HG03565 (cell line): ENCODE measurements at regions not wholly inside any gene's neighbourhood (a gene's known extent, or its start where the extent isn't known, plus 50 kb on each side); places are given as distances from the start of the nearest gene placed in this dataset.
"Not testable (repeated sequence)": the region's sequence is repeated elsewhere in the genome, so short reads cannot be mapped to it uniquely, and the experiment has no call there.

Experiments
- ATAC-seq: cut with Tn5 transposase; IDR thresholded peaks from one replicate; pipeline ENCODE4 v1.9.1; 2021; ENCODE audit warnings: mild to moderate bottlenecking, moderate library complexity; ENCODE audit not compliant: unreplicated experiment

- no peak for ATAC-seq
These were observed 125.5 kb downstream of the DIRAS2 start for GRCh38 chr9:90517103-90517502.

- ATAC-seq, result no peak
These were observed 120.6 kb downstream of the DIRAS2 start for GRCh38 chr9:90521811-90522570.

GRCh38 chr9:90523958-90524357 is 118.7 kb downstream of the DIRAS2 start:
- ATAC-seq, result no peak

- ATAC-seq, result no peak
These were observed 116.2 kb downstream of the DIRAS2 start for GRCh38 chr9:90526386-90526785.

GRCh38 chr9:90536094-90536493 is 106.5 kb downstream of the DIRAS2 start:
- ATAC-seq, result not testable (repeated sequence)

GRCh38 chr9:90538566-90538965 is 104.1 kb downstream of the DIRAS2 start:
- no peak for ATAC-seq

- no peak for ATAC-seq
These were observed 103.3 kb downstream of the DIRAS2 start for GRCh38 chr9:90539286-90539685.

- no peak for ATAC-seq
These were observed 101.9 kb downstream of the DIRAS2 start for GRCh38 chr9:90540734-90541133.

- no peak for ATAC-seq
These were observed 98.1 kb downstream of the DIRAS2 start for GRCh38 chr9:90544488-90544887.

GRCh38 chr9:90546200-90546599 is 96.4 kb downstream of the DIRAS2 start:
- no peak for ATAC-seq

- ATAC-seq, result no peak
These were observed 94.7 kb downstream of the DIRAS2 start for GRCh38 chr9:90547896-90548295.

- no peak for ATAC-seq
These were observed 90.3 kb downstream of the DIRAS2 start for GRCh38 chr9:90552317-90552716.

- ATAC-seq, result no peak
These were observed 87.1 kb downstream of the DIRAS2 start for GRCh38 chr9:90555351-90556057.

GRCh38 chr9:90556897-90557675 is 85.5 kb downstream of the DIRAS2 start:
- no peak for ATAC-seq

GRCh38 chr9:90559075-90560073 is 83.2 kb downstream of the DIRAS2 start:
- ATAC-seq, result no peak
